K562 (cell line): ENCODE measurements at regions not wholly inside any gene's neighbourhood (a gene's known extent, or its start where the extent isn't known, plus 50 kb on each side); places are given as distances from the start of the nearest gene placed in this dataset.

ENCODE experiments used
- ARNT ChIP-seq, 2 experiments: fragments of 450-650 bp; IDR thresholded peaks; 2 replicates each; pipeline ENCODE4 v1.6.1; 2016; ENCODE audit warnings: mild to moderate bottlenecking in 1 of 2
- BRD4 ChIP-seq: fragments of 200-600 bp; sonication (generic); IDR thresholded peaks from 2 replicates; pipeline ENCODE4 v1.6.1; 2017; ENCODE audit warnings: inconsistent platforms
- CHCHD3 ChIP-seq: fragments of 250-450 bp; sonication (Bioruptor Pico); IDR thresholded peaks from 2 replicates; pipeline ENCODE4 v2.1.2; 2022; ENCODE audit warnings: mild to moderate bottlenecking
- CTCF ChIP-seq, 3 experiments: IDR thresholded peaks in 2 of 3; conservative IDR thresholded peaks in 1 of 3; 2 replicates each; pipeline ENCODE4 v1.5.1; 2011 to 2012; ENCODE audit warnings: low read length in 3 of 3, mild to moderate bottlenecking in 3 of 3, control low read depth in 2 of 3, improper control_type of control experiment in 1 of 3, inconsistent platforms in 1 of 3, low read depth in 1 of 3, mixed read lengths in 1 of 3, moderate library complexity in 1 of 3; ENCODE audit not compliant: insufficient read depth in 2 of 3
- GATA2 ChIP-seq: sonication (generic); formaldehyde crosslinking; IDR thresholded peaks from 2 replicates; pipeline ENCODE4 v1.4.0; 2020; ENCODE audit warnings: mild to moderate bottlenecking, missing genetic modification reagents
- ZNF263 ChIP-seq: sonication (generic); formaldehyde crosslinking; IDR thresholded peaks from 2 replicates; pipeline ENCODE4 v1.8.0; 2022; ENCODE audit warnings: mild to moderate bottlenecking, missing genetic modification reagents, borderline replicate concordance

- no peak for TF ChIP-seq CHCHD3 (CRISPR knock-in tag)
- TF ChIP-seq ZNF263, result no peak
- TF ChIP-seq CTCF (IDR thresholded peaks at IDR 0.05 in 2 of 3, conservative IDR thresholded peaks at IDR 0.05 in 1 of 3; ENCODE audit: insufficient read depth in 2 of 3, low read depth in 1 of 3, low read length in 3 of 3), result no peak
- no peak for TF ChIP-seq BRD4
- no peak for TF ChIP-seq GATA2
- TF ChIP-seq ARNT (IDR thresholded peaks at IDR 0.05), result no peak
These were observed 250.3 kb downstream of the DMAC1 start for GRCh38 chr9:7549249-7549648.
